HL-60/S4 (cell line): ENCODE measurements at regions not wholly inside any gene's neighbourhood (a gene's known extent, or its start where the extent isn't known, plus 50 kb on each side); places are given as distances from the start of the nearest gene placed in this dataset.

Experiments used
- in situ Hi-C: fragments of 300-500 bp; cut with MboI; formaldehyde crosslinking; loops from 2 replicates; pipeline ENCODE4 v1.14.3; 2022; ENCODE audit warnings: low sequenced_read_pairs

DNA sequence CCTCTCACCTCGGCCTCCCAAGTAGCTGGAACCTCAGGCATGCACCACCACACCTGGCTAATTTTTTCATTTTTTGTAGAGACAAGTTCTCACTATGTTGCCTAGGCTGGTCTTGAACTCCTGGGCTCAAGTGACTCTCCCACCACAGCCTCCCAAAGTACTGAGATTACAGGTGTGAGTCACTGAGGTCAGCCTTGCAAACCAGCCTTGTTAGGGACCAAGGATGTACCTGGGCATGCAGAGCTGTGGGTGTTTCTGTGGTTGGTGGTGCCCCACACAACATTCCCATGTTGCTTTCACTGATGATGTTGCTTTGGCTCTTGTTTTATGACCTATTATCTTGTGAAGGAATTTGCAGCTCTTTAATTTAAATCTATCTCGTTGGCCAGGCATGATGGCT, 54.8 kb downstream of the OTUD1 start:
- in situ Hi-C loops: no loop called here

GRCh38 chr10:23496727-23497126, 57.9 kb downstream of the OTUD1 start:
- in situ Hi-C loops: no loop called here

DNA sequence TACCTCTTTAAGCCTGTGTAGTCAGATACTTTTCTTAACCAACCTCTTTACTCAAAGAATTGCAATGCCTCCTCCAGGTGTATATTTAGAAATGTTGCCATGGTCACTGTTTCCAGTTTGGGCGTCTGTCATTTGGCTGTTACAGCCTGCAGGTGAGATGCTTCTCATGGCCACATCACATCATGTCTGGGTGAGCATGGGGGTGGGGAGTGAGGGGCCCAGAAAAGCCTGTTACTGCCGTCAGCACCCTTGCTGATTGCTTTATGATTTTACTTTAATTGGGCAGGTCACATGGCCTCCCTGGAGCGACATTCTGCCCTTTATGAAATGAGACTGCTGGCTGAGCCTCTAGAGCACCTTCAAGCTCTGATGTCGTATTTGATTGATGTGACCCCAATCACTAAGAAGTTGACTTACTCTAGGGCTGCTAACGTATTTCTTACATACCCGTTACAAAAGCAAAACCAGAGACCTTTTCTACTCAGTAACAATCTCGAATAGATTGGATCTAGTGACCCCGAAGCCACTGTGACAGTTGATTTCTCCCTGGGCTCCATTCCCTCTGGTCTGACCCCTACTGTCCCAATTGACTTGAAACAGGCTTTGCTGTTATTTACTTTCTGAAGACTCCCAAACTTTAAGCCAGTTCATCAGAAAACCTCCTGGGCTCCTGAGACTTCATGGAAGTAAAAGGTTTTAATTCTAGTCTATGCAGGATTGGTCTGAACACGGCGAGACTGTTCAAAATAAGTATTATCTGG, 60.7 kb downstream of the OTUD1 start:
- in situ Hi-C loops: loop anchor here (25.0 kb wide), 1 partner anchor 187 kb away; no protein-coding TSS in a partner anchor

DNA sequence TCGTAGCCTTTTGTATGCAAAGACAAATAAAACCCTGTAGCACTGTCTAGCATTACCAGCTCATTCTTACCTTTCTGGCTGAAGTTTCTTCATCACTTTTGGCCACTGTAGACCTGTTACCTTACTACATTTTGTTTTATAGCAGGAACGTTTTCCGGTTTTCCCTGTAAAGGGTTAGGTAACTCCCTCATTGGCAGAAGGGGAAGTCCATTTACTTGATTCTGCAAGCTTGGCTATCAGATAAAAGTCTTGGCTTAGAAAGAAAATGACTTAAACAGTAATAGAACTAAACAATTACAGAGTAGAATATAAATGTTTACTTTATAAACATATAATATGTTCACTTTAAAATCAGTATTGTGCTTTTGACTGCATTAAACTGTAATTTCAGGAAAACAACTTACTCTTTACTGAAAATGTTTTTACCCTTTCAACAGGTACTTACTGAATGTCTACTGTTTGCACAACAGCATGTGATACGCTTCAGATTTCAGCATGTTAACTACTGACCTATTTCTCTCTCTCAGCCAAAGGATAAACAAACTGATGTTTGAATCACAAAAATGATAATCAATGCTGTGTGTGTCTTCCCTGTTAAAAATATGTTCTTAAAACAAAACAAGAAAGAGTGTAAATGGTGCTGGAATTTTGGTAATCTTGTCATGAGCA, 67.1 kb downstream of the OTUD1 start:
- in situ Hi-C loops: loop anchor here (25.0 kb wide), 1 partner anchor 194 kb away; no protein-coding TSS in a partner anchor

DNA sequence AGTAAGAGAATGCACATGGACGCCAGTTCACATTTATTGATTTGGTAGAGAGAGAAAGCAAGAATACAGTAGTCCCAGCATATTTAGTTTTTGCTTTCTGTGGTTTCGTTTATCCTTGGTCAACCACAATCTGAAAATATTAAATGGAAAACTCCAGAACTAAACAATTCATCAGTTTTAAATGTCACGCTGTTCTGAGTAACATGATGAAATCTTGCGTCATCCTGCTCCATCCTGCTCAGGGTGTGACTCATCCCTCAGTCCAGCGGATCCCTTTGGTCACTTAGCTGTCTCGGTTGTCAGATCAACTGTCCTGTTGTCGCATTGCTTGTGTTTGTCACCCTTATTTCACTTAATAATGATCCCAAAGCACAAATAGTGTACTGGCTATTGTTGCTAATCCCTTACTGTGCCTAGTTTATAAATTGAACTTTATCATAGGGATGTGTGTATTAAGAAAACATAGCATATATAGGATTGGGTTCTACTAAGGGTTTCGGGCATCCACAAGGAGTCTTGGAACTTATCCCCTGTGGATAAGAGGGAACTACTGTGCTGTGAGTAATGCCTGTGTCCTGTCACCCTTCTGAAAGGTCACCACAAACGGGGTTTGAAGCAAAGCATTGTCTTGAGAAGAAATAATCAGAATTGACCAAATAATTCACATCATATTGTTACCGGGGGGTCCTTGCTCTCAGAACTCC, 73.6 kb downstream of the OTUD1 start:
- in situ Hi-C loops: loop anchor here (25.0 kb wide), 1 partner anchor 200 kb away; no protein-coding TSS in a partner anchor

DNA sequence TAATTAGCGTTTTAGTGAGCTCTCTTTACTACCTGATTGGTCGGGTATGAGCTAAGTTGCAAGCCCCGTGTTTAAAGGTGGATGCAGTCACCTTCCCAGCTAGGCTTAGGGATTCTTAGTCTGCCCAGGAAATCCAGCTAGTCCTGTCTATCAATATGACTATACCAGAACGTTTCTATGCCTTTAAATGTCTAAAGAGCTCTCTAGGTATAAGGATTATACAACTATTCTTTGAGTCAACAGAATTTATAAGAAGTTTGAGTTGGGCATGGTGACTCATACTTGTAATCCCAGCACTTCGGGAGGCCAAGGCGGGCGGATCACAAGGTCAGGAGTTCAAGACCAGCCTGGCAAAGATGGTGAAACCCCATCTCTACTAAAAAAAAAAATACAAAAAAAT, 74.7 kb downstream of the OTUD1 start:
- in situ Hi-C loops: loop anchor here (25.0 kb wide), 1 partner anchor 201 kb away; no protein-coding TSS in a partner anchor

GRCh38 chr10:23514321-23514720, 75.4 kb downstream of the OTUD1 start:
- in situ Hi-C loops: loop anchor here (25.0 kb wide), 1 partner anchor 202 kb away; no protein-coding TSS in a partner anchor

DNA sequence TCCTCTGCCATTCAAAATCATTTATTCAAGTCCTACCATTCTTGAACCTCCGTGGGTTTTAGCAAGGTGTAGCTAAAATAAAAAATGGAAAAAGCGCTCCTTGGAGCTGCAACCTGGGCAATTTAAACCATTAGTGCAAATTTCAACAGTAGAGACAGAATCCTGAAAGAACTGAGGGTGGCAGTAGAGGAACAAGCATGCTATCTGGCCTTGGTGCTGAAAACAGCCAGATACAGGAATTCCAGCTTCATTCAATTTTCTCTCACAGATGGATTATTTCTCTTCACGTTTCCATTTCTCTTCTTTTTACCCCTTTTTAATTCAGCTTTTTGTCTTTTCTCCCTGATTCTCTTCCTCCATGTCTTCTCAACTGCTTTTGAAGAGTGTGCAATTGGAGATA, 77.7 kb downstream of the OTUD1 start:
- in situ Hi-C loops: loop anchor here (25.0 kb wide), 1 partner anchor 204 kb away; no protein-coding TSS in a partner anchor

DNA sequence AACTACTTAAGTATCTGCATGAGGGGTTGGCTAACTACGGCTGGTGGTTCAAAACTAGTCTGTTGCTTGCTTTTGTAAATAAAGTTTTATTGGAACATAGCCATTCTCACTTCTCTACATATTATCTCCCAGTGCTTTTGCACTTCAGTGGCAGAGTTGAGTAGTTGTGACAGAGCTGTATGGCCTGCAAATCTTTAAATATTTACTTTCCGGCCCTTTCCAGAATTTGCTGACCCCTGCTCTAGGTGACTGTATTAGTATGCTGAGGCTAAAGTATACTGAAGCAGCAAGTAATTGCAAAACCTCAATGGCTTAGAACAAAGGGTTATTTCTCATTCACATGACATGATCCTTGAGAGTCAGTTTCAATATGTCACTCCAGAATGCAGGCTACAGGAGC, 78.3 kb downstream of the OTUD1 start:
- in situ Hi-C loops: loop anchor here (25.0 kb wide), 1 partner anchor 205 kb away; no protein-coding TSS in a partner anchor

DNA sequence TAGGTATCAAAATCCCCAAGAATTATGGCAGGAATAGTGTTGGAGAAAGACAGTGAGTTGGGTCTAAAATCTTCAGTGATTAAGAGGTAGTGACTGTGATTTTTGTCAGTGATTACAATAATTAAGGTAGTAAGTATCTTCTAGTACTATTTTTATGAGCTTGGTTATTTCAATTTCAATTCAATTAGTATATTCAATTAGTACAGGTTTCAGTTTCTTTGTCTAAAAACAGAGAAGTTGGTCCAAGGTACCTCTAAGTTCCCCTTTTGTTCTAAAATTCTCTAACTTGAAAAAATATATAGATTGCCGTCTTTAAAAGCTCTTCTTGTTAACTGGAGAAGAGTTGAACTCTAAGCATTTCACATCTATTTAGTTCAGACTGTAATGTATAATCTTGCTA, 82.9 kb downstream of the OTUD1 start:
- in situ Hi-C loops: loop anchor here (25.0 kb wide), 1 partner anchor 209 kb away; no protein-coding TSS in a partner anchor

- in situ Hi-C loops: loop anchor here (25.0 kb wide), 1 partner anchor 210 kb away; no protein-coding TSS in a partner anchor
These were observed 83.5 kb downstream of the OTUD1 start for GRCh38 chr10:23522345-23522744.

GRCh38 chr10:23523251-23523650, 84.4 kb downstream of the OTUD1 start:
- in situ Hi-C loops: loop anchor here (25.0 kb wide), 1 partner anchor 211 kb away; no protein-coding TSS in a partner anchor

- in situ Hi-C loops: no loop called here
These were observed 86.5 kb downstream of the OTUD1 start for GRCh38 chr10:23525406-23525805.

GRCh38 chr10:23528419-23528818, 89.5 kb downstream of the OTUD1 start:
- in situ Hi-C loops: no loop called here

- in situ Hi-C loops: loop anchor here (10.0 kb wide), 1 partner anchor 125 kb away; no protein-coding TSS in a partner anchor
These were observed 90.8 kb downstream of the OTUD1 start for GRCh38 chr10:23529625-23530024.

DNA sequence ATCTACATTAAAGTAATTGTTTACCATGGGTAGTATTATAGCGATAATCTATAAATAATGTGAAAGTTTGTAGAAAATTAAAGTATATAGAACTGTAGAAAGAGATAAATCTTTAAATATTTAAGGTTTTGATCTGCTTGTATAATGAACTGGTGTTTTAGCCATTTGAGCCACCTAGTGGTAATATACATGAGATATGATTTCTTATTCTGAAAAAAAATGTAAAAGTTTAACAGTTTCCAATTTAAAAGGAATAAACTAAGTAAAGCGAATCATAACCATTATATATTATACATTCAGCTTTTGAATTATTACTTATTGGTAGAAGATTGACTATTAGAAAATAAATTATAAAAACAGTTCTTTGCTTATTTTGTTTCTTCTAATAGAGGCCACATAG, 91.2 kb downstream of the OTUD1 start:
- in situ Hi-C loops: loop anchor here (10.0 kb wide), 1 partner anchor 125 kb away; no protein-coding TSS in a partner anchor

GRCh38 chr10:23533212-23533611, 94.3 kb downstream of the OTUD1 start:
- in situ Hi-C loops: loop anchor here (10.0 kb wide), 1 partner anchor 122 kb away; no protein-coding TSS in a partner anchor

GRCh38 chr10:23534326-23534725, 95.5 kb downstream of the OTUD1 start:
- in situ Hi-C loops: loop anchor here (10.0 kb wide), 1 partner anchor 120 kb away; no protein-coding TSS in a partner anchor

GRCh38 chr10:23534761-23535160, 95.9 kb downstream of the OTUD1 start:
- in situ Hi-C loops: loop anchor here (10.0 kb wide), 1 partner anchor 120 kb away; no protein-coding TSS in a partner anchor

- in situ Hi-C loops: loop anchor here (10.0 kb wide), 1 partner anchor 119 kb away; no protein-coding TSS in a partner anchor
These were observed 96.5 kb downstream of the OTUD1 start for GRCh38 chr10:23535381-23535780.

DNA sequence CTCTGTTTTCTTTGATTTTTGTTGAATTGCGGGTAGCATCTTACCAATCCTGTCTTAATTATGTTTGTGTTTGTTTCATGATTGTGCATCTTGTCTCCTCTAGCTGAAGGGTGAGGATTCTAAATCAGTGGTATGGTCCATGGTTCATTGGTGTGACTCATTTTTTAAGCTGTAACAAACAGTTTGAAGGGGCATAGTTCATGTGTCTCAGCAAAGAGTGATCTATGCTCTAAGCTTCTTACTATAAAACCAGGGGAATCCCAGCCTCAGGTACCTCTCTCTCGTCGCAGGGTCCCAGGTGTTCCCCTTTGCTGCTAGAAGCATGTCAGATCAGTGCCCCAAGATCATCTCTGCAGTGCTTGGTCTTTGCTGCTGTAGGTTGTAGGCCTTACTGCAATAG, 100.1 kb downstream of the OTUD1 start:
- in situ Hi-C loops: loop anchor here (10.0 kb wide), 1 partner anchor 116 kb away; no protein-coding TSS in a partner anchor
